Bone marrow (tissue), 2 donors: ENCODE measurements at regions not wholly inside any gene's neighbourhood (a gene's known extent, or its start where the extent isn't known, plus 50 kb on each side); places are given as distances from the start of the nearest gene placed in this dataset.
"Not testable (repeated sequence)": the region's sequence is repeated elsewhere in the genome, so short reads cannot be mapped to it uniquely, and the experiment has no call there.

ENCODE experiments used
- DNase-seq, 2 donors: peaks; one replicate each; lab custom pipeline; 2025; lab: John Stamatoyannopoulos, UW

DNA sequence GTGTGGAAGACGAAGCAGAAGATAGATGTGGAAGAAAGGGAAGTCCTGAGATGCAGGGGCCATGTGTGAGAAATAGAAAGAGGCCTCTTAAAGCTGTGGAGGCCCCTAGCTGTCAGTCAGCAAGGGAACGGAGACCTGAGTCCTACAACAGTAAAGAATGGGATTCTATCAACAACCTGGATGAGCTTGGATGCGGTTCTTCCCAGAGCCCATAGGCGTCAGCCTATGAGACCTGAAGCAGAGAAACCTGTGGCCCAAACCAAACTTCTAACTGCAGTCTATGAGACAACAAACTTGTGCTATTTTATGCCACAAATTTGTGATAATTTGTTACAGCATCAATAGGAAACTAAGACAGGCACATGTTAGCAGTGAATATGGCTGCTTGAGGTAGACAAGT, 583.7 kb downstream of the ADCYAP1 start:
- no peak for DNase-seq

DNA sequence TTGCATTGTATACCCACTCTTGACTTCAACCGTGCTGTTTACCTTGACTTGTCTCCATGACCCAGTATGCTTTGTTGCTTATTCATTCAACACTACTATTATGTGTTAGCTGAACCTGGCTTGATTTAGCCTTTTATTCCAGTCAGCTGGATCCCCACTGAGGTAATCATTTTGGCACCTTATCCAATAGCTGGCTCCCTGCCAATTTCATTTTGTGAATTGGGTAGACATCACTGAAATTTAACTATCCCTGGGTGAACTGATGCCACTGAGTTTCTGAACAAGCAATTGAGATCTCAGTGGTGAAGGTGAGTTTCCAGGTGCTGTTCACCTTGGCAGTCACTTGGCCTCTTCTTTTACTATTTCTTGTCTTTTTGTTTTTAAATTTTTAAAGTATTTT, 584.3 kb downstream of the ADCYAP1 start:
- no peak for DNase-seq

DNA sequence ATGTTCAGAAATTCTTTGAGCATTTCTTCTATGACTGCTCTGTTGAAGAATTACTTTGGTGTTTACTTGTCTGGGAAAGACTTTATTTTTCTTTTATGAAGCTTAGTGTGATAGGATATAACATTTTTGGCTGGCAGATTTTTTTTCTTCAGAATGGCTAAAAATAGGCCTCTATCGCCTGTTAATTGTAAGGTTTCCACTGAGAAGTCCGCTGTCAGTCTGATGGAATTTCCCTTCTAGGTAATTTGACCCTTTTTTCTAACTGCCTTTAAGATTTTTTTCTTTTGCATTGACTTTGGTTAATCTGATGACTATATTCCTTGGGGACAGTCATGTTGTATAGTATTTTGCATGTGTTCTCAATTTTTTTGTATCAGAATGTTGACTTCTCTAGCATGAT, 590.7 kb downstream of the ADCYAP1 start:
- DNase-seq = no peak

DNA sequence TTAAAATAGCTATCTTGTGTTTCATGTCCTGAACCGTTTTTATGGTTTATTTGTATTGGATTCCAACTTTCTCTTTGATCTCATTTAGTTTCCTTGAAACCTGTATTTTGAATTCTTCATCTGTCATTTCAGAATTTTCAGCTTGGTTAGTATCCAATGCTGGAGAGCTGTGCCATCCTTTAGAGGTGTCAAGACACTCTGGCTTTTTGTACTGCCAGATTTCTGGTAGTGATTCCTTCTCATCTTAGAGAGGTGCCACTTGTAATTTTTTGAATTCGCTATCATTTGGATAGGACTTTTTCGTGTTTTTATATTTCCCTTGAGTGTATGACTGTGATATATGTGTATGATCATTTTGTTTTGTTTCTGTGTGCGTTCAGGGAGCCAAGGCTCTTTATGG, 591.4 kb downstream of the ADCYAP1 start:
- DNase-seq = no peak

DNA sequence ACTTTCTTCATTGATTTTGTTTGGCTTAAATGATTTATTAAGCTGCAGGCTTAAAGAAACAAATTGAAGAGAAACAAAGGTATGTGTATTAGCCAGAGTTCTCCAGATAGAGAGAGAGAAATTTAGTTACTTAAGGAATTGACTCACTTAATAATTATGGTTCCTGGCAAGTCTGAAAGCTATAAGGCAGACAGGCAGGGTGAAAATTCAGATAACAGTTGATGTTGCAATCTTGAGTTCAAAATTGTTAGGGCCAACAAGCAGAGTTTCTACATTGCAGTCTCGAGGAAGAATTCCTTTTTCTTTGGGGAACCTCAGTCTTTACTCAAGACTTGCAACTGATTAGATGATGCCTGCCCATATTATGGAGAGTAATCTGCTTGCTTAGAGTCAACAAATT, 593.5 kb downstream of the ADCYAP1 start:
- DNase-seq = no peak

DNA sequence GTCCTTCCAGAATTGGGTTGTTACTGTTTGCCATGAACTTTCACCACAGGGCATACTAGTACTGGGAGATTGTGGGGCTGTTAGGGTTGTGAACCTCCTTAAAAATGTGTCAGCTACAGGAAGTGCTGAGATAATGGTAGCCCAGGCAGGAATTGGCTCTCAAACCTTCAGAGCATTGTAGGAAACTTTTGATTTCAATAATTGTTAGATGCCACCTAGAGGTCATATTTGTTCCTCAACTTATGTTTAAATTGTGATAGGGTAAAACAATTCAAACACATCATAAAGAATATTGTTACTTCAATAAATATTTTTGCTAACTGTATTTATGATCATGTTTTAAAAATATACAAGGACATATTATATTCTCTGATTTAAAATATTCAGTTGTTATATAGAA, 594.6 kb downstream of the ADCYAP1 start:
- DNase-seq = no peak

DNA sequence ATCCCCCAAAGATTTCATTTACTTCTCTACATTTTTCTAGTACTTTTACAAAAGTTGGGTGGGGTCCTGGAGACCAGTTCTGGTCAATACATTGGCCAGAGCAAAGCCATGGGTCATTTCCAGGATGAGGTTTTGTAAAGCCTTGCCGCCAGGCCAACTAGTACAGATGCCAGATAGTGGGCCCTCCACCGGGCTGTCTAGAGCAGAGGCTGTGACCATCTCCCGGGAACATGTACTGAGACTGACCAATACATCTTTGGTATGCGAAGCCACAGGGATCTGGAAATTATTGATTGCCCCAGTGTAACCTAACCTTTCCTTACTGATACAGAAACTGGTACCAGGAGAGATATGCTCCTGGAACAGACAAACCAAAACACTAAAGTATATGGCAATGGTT, 599.2 kb downstream of the ADCYAP1 start:
- DNase-seq = no peak

DNA sequence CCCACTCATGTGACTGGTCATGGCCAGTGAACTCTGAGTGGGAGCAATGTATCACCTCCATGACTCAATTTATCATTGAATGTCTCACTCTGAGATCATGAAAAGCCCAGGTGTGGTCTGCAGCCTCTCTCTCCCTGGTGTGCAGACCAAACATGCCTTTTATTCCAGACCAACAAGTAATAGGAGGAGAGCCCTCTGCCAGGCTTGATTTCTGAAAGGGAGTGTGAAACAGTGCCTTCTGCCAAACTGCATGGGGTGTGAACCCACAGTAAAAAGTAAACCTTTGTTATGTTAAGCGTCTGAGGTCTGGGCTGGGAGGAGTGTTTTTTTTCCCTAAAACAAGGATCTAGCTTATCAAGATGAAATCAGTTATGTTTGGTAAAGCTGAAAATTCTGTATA, 601.2 kb downstream of the ADCYAP1 start:
- no peak for DNase-seq

DNA sequence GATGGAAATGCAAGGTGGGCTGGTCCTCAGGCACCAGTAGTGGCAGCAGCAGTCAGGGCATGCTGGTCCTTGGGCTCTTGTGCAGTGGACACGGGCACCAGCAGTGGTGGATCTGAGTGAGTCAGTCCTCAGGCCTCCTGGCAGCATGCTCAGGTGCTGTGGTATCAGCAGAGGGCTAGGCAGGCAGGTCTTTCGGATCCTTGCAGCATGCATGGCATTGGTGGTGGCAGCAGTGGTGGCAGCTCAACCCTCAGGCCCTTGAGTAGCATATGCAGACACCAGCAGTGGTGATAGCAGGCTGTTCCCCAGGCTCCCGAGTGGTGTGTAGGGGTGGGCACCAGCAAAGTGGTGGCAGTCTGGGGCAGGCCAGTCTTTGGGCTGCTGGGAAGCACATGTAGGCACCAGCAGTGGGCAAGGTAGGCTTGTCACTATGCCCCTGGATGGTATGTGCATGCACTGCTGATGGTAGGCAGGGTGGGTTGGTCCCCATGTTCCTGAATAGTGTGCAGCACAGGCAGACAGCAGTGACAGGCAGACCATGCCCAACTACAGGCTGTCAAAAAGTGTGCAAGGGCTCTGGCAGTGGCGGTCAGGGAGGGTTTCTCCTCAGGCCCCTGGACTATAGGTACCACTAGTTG, 606.0 kb downstream of the ADCYAP1 start:
- DNase-seq = no peak

DNA sequence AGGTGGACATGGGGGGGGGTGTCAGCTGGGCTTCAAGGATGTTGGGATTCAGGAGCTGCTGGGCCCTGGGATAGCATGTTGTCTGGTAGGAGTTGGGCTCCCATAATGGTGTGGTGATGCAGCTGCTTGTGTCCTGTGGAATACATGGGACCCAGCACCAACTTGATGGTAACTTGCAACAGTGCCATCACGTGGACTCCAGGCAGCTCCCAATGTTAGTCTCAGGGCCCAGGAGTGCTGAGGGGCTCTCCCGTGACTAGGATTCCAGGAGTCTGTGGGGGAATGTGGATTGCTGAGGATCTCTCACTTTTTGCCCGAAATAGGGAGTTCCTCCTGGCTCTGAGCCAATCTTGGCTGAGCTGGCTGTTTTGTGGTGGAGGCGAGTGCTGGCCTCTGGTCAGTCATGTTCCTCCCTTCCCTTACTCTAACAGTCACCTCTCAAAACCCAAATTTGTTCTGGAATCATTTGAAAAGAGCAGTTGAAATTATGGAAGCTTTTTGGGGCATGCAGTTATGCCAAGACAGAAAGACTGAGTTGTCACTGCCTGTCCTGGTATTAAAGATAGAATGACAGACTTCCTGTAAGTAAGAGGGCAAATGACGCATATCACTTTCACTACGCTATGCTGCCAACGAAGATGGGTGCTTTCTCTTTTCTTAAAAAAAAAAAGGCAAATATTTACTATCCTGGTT, 607.1 kb downstream of the ADCYAP1 start:
- no peak for DNase-seq

DNA sequence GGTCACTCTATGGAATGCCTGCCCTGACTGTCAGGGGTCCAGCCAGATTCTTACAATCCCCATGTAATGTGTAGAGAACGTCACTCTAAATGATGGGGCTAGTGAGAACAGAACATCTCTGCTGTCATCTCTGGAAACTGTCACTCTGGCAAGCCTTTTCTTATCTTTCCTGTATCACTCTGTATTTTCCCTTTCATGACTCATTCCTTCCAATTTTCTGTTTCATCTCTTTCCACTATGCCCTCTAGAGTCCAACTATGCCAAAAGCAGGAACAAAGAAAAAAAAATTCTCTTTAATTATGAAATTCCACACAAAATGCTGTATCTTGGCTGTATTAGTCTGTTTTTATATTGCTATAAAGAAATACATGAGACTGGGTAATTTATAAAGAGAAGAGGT, 608.8 kb downstream of the ADCYAP1 start:
- peak in 1 of 2 donors; percentile 11 for DNase-seq

DNA sequence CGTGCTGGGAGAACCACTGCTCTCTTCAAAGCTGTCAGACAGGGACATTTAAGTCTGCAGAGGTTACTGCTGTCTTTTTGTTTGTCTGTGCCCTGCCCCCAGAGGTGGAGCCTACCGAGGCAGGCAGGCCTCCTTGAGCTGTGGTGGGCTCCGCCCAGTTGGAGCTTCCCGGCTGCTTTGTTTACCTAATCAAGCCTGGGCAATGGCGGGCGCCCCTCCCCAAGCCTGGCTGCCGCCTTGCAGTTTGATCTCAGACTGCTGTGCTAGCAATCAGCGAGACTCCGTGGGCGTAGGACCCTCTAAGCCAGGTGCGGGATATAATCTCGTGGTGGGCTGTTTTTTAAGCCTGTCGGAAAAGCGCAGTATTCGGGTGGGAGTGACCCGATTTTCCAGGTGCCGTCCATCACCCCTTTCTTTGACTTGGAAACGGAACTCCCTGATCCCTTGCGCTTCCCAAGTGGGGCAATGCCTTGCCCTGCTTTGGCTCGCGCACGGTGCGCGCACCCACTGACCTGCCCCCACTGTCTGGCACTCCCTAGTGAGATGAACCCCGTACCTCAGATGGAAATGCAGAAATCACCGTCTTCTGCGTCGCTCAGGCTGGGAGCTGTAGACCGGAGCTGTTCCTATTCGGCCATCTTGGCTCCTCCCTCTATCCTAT, 617.0 kb downstream of the ADCYAP1 start:
- DNase-seq = not testable (repeated sequence)

DNA sequence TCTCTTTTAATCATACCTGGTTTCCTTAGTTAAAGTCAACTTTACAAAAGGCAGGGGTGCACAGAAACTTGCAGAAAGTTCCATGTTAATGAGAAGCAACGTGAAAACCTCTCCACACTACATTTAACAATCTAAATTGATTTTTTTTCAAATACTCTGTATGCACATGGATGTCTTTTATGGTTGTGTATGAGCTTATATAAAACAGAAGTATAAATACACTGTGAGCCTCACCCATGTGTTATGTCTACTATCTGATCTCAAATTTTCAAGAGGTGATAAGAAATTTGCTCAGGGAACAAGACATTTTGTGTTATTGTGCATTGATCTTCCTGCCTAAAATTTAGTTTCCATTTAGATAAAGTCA, 617.6 kb downstream of the ADCYAP1 start:
- DNase-seq = no peak

DNA sequence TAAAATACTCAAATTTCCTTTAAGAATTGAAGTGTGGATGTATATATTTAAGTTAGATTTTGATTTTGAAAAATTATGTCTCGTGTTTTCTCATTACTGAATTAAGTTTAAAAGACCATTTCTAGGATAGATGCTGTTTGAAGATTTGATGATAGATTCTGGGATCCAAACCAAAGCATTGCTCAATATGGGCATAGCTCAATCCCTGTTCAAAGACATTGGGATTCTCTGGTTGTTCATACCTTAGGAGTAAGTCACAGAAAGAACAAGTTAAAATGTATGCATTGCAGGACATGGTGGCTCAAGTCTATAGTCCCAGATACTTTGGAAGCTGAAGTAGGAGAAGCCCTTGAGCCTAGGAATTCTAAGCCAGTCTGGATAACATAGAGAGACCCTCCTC, 622.3 kb downstream of the ADCYAP1 start:
- no peak for DNase-seq

DNA sequence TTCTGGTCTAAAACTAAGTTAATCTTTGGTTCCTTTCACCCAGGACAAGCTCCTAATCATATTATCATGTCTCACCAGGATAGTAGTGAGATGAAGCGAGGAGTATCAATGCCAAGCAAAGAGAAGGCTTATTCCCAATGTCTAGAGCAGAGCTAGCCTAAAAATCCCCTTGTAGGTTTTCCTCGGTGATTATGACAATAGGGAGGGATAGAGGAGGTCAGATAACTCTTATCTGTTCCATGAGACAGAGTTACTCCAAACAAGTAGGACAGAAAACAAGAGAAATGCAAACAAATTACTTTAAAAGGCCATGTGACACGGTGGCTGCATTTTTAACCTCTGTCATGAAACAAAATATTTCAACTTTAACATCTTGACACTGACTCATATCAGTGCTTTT, 623.1 kb downstream of the ADCYAP1 start:
- DNase-seq = no peak

DNA sequence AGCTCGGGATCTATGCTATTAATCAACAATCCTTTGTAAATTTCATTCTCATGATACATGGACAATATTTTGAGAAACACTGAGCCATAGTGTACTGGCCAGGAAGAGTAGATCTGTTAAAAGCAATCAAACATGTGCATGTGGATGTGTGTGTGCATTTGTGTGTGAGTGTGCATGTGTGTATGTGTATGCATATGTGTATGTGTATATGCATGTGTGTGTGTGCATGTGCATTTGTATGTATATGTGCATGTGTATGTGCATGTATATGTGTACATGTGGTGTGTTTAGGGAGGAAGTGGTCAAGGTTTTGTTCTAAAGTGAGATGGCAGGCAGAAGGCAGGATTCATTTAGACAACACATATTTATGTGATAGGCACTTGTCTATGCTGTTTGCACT, 623.8 kb downstream of the ADCYAP1 start:
- DNase-seq = no peak

DNA sequence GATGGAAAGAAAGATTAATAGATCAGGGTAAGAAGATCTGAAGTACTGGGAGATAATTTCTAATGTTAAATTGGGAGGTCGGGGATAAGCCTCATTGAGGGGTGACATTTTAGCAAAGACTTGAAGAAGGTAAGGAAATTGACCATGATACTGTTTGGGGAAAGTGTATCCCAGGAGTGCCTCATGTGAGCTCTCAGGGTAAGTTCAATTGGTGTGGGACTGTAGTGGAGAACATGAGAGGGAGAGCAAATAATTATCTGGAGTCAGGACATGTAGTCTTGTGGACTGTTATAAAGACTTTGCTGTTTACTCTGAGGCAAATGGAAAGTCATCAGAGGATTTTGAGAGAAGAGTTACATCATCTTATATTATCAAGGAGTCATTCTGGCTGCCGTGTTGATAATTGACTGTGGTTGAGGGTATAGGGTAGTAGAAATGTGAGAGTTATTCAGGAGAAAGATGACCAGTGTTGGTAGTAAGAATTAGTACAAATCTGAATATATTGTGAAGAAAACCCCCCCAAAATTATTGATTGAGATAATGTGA, 624.4 kb downstream of the ADCYAP1 start:
- DNase-seq = no peak

DNA sequence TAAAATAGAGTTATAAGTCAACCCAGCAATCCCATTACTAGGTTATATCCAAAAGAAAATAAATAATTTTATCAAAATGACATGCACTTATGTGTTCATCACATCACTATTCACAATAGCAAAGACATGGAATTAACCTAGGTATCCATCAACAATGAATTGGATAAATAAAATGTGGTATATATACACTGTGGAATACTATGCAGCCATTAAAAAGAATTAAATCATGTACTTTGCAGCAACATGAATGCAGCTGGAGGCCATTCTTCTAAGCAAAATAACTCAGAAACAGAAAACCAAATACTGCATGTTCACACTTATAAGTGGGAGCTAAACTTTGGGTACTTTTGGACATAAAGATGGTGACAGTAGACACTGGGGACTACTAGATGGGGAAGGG, 626.0 kb downstream of the ADCYAP1 start:
- no peak for DNase-seq

DNA sequence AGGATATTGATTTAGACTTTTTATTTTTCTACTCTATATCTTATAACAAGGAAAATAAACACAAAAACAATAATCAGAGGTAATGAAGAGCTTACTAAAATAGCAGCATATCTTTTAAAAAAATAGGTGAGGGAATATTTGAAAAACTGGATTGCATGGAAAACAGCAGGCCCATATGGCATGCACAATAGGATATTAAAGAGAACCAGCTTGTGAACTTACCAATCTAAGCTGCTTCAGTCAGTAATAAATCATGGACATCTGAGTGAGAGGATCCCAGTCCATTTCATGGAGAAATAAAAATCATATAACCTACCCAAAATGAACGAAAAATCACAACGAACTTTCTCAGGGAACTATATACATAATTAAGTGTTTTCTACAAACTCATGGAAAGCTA, 634.6 kb downstream of the ADCYAP1 start:
- no peak for DNase-seq

DNA sequence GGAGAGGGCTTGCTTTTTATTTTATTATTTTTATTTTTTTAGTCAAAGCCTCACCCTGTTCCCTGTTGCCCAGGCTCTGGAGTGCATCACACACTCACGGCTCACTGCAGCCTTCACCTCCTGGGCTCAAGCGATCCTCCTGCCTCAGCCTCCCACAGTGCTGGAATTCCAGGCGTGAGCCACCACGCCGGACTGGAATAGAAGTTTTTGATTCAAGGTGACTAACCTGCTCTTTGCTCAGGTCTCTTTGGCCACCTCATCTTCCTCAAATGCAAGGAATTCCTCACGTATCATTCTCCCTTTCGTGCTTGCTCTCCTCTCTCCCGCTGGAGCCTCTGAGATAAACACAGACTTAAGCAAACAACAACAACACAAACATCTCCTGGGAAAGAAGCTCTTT, 636.8 kb downstream of the ADCYAP1 start:
- DNase-seq = no peak

DNA sequence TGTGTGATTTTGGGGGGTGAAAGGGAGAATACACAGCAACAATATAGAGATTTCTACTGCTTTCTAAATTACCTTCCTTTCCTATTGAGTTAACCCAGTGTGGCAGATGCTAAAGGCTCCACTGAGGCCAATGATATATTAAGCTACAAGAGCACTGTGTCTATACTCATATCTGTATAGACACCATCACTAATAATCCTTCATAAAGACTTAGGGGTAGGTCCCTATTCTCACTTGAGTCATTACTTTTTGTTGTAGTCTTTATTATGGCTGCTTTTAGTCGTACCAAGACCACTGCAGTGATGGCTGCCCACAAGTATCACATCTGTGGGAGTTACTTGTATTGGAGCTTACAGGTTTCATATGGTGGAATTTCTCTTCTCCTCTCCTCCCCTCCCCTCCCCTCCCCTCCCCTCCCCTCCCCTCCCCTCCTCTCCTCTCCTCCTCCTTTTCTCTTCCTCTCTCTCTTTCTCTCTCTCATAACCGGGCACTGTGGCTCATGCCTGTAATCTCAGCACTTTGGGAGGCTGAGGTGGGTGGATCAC, 637.6 kb downstream of the ADCYAP1 start:
- no peak for DNase-seq

DNA sequence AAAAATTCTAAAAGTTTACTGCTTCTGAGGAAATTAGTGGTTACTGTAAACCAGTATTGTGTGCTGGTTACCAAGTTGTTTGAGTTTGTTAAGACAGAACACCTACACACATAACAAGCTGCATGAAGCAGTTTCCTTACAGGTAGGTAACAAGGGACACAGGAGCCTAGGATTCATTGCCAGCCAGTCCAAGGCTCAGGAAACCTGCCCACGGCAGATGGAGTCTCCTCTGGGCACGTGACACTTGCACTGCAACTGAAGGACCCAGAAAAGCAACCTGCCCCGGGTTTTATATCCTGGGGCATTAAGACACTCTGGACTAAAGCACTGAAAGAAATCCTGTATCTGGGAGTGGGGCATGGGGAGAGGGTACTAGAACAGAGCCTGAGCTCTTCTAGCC, 639.3 kb downstream of the ADCYAP1 start:
- no peak for DNase-seq

DNA sequence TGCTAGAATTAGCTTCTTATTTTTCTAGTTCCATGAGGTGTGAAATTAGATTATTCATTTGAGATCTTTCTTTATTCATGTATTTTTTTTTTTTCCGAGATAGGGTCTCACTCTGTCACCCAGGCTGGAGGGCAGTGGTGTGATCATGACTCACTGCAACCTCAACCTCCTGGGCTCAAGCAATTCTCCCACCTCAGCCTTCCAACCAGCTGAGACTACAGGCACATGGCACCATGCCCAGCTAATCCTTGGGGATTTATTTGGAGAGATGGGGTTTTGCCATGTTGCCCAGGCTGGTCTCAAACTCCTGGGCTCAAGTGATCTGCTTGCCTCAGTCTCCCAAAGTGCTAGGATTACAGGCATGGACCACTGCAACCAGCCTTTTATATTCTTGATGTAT, 653.0 kb downstream of the ADCYAP1 start:
- DNase-seq = not testable (repeated sequence)
